ENCODE measurements at regions not wholly inside any gene's neighbourhood (a gene's known extent, or its start where the extent isn't known, plus 50 kb on each side); places are given as distances from the start of the nearest gene placed in this dataset.

- no peak for FAIRE-seq
These were observed 72.4 kb upstream of the TIAM1 start for GRCh38 chr21:31416465-31416864.

DNA sequence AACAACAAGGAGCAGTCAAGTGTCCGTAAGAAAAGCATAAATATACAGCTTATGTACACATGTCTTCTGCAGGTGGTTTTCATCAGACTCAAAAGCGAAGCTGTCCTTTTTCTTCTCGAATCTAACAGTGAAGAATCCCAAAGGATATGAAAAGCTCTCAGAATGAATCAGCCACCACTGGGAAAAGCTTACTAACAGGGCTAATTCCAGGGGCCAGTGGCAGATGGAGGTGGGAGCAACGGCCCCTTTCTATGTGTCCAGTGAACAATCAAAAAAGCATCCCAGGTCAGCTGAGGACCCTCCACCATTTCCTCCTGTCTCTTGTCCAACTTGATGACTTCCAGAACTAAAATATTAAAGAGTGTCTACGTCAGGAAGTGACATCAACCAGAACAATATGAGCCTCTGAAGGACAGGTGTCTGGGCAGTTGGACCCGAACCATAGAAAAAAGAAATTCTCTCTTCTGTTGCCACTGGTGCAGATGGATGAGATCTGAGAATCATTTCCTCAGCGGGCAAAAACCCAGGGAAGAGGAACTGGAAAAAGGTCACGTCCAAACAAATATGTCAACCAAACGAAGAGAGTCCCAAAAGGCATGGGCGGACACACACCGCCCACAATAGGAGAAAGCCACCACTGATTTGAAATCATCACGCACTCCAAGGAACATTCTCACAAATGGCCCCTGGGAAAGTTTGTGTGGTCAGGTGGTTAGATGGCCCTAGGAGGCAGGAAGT lies 70.4 kb upstream of the TIAM1 start:
- TF ChIP-seq POLR2A (IDR thresholded peaks at IDR 0.05; ENCODE audit: low read depth, low read length), result no peak
- no peak for TF ChIP-seq TAF1 (IDR thresholded peaks at IDR 0.05; ENCODE audit: borderline replicate concordance, low read depth, low read length)
- TF ChIP-seq POLR2AphosphoS5 (IDR thresholded peaks at IDR 0.05; ENCODE audit: low read depth, low read length), result no peak
- DNase-seq (ENCODE audit: insufficient read length), result no peak
- no peak for FAIRE-seq

More at GRCh38 chr21:31416465-31416864, 72.4 kb upstream of the TIAM1 start:
- TF ChIP-seq TAF1 (IDR thresholded peaks at IDR 0.05; ENCODE audit: borderline replicate concordance, low read depth, low read length), result no peak
- no peak for TF ChIP-seq POLR2A (IDR thresholded peaks at IDR 0.05; ENCODE audit: low read depth, low read length)
- TF ChIP-seq POLR2AphosphoS5 (IDR thresholded peaks at IDR 0.05; ENCODE audit: low read depth, low read length), result no peak
- no peak for DNase-seq (ENCODE audit: insufficient read length)

GRCh38 chr21:31413698-31414097 lies 69.6 kb upstream of the TIAM1 start:
- TF ChIP-seq POLR2A (IDR thresholded peaks at IDR 0.05; ENCODE audit: low read depth, low read length) (no peak), POLR2AphosphoS5 (IDR thresholded peaks at IDR 0.05; ENCODE audit: low read depth, low read length) (no peak), TAF1 (IDR thresholded peaks at IDR 0.05; ENCODE audit: borderline replicate concordance, low read depth, low read length) (no peak)
- no peak for FAIRE-seq
- DNase-seq (ENCODE audit: insufficient read length), result no peak

DNA sequence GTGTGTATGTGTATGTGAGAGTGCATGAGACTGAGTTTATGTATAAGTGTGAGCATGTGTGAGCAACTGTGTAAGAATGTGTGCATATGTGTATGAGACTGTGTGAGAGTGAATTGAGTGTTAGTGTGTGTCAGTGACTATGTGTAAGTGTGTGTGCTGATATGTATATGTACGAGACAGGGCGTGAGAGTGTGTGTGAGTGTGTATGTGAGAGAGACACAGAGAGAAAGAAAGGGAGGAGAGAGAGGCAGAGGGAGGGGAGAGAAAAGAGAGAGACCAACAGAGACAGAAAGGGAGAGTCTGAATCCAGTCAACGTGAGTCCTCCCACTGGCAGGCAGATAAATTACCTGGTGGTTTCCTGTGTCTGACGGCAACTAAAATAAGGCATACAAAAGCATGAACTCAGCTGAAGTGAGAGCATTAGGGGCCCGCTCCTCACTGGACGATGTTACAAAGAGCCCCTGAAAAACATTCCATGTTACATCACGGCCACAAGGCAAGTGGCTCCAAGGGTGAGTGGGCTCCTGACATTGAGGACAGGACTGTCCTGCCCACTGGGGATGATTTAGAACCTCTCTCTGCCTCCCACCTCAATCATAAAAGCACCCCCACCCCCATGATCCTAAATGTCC lies 66.6 kb upstream of the TIAM1 start:
- TF ChIP-seq TAF1 (IDR thresholded peaks at IDR 0.05; ENCODE audit: borderline replicate concordance, low read depth, low read length) (no peak), POLR2AphosphoS5 (IDR thresholded peaks at IDR 0.05; ENCODE audit: low read depth, low read length) (no peak), POLR2A (IDR thresholded peaks at IDR 0.05; ENCODE audit: low read depth, low read length) (no peak)
- DNase-seq (ENCODE audit: insufficient read length), result no peak
- FAIRE-seq, result no peak

DNA sequence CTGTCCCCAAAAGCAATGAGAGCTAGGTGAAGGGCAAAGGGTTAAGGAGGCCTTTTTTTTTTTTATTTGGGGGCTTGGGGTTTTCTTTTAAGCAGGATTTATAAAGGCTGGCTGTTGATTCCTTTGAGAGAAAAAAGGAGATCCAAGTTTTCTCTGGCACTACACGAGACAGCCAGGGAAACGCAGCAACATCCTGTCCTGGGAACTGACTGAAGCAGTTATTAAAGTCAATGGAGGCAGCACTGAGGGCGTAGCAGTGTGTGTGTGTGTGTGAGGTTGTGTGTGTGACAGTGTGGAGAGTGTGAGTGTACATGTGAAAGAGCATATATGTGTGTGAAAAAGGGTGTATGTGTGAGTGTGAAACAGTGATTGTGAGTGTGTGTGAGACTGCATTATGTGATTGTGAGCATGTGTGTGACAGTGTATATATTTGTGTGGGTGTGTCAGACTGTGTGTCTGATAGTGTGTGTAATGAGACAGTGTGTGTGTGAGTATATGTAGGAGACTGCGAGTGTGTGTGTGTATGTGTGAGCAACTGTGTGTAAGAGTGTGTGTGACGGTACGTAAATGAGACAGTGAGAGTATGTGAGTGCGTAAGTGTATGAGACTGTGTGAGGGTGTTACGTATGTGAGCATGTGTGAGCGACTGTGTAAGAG lies 65.9 kb upstream of the TIAM1 start:
- FAIRE-seq, result no peak
- TF ChIP-seq TAF1 (IDR thresholded peaks at IDR 0.05; ENCODE audit: borderline replicate concordance, low read depth, low read length) (no peak), POLR2A (IDR thresholded peaks at IDR 0.05; ENCODE audit: low read depth, low read length) (no peak)
- no peak for DNase-seq (ENCODE audit: insufficient read length)

- DNase-seq (ENCODE audit: insufficient read length), result no peak
- no peak for FAIRE-seq
- no peak for TF ChIP-seq POLR2AphosphoS5 (IDR thresholded peaks at IDR 0.05; ENCODE audit: low read depth, low read length)
- no peak for TF ChIP-seq TAF1 (IDR thresholded peaks at IDR 0.05; ENCODE audit: borderline replicate concordance, low read depth, low read length)
- TF ChIP-seq POLR2A (IDR thresholded peaks at IDR 0.05; ENCODE audit: low read depth, low read length), result no peak
These were observed 64.4 kb upstream of the TIAM1 start for GRCh38 chr21:31408301-31409088.

GRCh38 chr21:31406510-31406909 lies 62.4 kb upstream of the TIAM1 start:
- TF ChIP-seq TAF1 (IDR thresholded peaks at IDR 0.05; ENCODE audit: borderline replicate concordance, low read depth, low read length) (no peak), POLR2A (IDR thresholded peaks at IDR 0.05; ENCODE audit: low read depth, low read length) (no peak), POLR2AphosphoS5 (IDR thresholded peaks at IDR 0.05; ENCODE audit: low read depth, low read length) (no peak)
- DNase-seq (ENCODE audit: insufficient read length), result no peak
- no peak for FAIRE-seq

- no peak for DNase-seq (ENCODE audit: insufficient read length)
- no peak for FAIRE-seq
These were observed 61.5 kb upstream of the TIAM1 start for GRCh38 chr21:31405604-31406003.

GRCh38 chr21:31403596-31404333 lies 59.7 kb upstream of the TIAM1 start:
- no peak for DNase-seq (ENCODE audit: insufficient read length)
- no peak for FAIRE-seq
- TF ChIP-seq TAF1 (IDR thresholded peaks at IDR 0.05; ENCODE audit: borderline replicate concordance, low read depth, low read length) (no peak), POLR2AphosphoS5 (IDR thresholded peaks at IDR 0.05; ENCODE audit: low read depth, low read length) (no peak), POLR2A (IDR thresholded peaks at IDR 0.05; ENCODE audit: low read depth, low read length) (no peak)

More at GRCh38 chr21:31405604-31406003, 61.5 kb upstream of the TIAM1 start:
- TF ChIP-seq POLR2A (IDR thresholded peaks at IDR 0.05; ENCODE audit: low read depth, low read length), result no peak
- no peak for TF ChIP-seq TAF1 (IDR thresholded peaks at IDR 0.05; ENCODE audit: borderline replicate concordance, low read depth, low read length)
- TF ChIP-seq POLR2AphosphoS5 (IDR thresholded peaks at IDR 0.05; ENCODE audit: low read depth, low read length), result no peak

- FAIRE-seq (no peak), DNase-seq (ENCODE audit: insufficient read length) (no peak)
- TF ChIP-seq POLR2A (IDR thresholded peaks at IDR 0.05; ENCODE audit: low read depth, low read length) (no peak), TAF1 (IDR thresholded peaks at IDR 0.05; ENCODE audit: borderline replicate concordance, low read depth, low read length) (no peak), POLR2AphosphoS5 (IDR thresholded peaks at IDR 0.05; ENCODE audit: low read depth, low read length) (no peak)
These were observed 55.5 kb upstream of the TIAM1 start for GRCh38 chr21:31399591-31399990.
